ENCODE measurements at regions not wholly inside any gene's neighbourhood (a gene's known extent, or its start where the extent isn't known, plus 50 kb on each side); places are given as distances from the start of the nearest gene placed in this dataset.

DNA sequence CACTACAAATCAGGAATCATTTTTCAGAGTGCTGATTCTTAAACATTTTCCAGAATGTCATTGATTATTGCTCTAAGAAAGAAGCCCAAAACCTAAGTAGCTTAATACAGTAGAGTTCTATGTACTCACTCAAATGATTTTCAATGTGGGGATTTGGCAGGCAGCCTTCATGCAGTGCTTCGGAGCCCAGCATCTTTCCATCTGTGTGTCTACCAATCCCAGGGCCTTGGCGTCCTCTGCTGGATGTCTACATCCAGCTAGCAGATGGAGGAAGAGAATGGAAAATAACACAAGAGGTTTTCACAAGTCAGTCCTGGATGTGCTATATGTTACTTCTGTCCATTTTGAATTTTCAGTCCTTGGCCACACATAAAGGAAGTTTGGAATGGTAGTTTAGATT is 151.8 kb downstream of the RDH14 start:
- H3K27me3 ChIP-seq = no peaks in the 10 kb centered on the region
- WGBS, 2 donors = 92 to 98% methylated on average over 2 of the region's 2 CpGs
- intact Hi-C loops (cut with DNase I) = no loop called here
- no peaks in the 10 kb centered on the region for H3K4me1 ChIP-seq
- TF ChIP-seq, protein P1, sequence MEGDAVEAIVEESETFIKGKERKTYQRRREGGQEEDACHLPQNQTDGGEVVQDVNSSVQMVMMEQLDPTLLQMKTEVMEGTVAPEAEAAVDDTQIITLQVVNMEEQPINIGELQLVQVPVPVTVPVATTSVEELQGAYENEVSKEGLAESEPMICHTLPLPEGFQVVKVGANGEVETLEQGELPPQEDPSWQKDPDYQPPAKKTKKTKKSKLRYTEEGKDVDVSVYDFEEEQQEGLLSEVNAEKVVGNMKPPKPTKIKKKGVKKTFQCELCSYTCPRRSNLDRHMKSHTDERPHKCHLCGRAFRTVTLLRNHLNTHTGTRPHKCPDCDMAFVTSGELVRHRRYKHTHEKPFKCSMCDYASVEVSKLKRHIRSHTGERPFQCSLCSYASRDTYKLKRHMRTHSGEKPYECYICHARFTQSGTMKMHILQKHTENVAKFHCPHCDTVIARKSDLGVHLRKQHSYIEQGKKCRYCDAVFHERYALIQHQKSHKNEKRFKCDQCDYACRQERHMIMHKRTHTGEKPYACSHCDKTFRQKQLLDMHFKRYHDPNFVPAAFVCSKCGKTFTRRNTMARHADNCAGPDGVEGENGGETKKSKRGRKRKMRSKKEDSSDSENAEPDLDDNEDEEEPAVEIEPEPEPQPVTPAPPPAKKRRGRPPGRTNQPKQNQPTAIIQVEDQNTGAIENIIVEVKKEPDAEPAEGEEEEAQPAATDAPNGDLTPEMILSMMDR (IDR thresholded peaks at IDR 0.05) = no peak
- TF ChIP-seq POLR2A (IDR thresholded peaks at IDR 0.05) = no peak
- no peaks in the 10 kb centered on the region for H3K9me3 ChIP-seq
- no peak overlapping the region for H3K4me3 ChIP-seq (replicated peaks in 1 of 3)
- DNase-seq = no peak
- no peak overlapping the region for H3K27ac ChIP-seq
- no peaks in the 10 kb centered on the region for H3K36me3 ChIP-seq

DNA sequence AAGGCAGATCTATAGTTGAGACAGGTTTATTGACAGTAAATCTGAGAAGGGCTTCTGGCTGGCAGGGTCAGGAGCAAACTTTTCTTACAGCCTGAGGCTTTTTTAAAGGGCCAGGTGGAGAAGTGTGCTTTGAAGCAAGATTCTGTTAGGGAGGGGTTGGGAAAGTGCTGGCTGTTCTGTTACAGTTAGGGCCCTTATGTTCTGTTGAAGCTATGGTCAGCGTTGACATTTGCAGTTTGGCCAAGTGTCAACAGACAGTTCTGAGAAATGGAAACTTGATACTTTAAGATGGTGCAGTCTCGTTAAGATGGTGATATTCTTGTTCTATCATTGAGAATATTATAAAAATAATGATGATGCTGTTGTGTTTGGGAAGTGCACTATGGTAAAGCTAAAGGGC is 154.2 kb downstream of the RDH14 start:
- no peak for DNase-seq
- intact Hi-C loops (cut with DNase I) = no loop called here
- WGBS, 2 donors = 26 to 28% methylated on average over 2 of the region's 2 CpGs

DNA sequence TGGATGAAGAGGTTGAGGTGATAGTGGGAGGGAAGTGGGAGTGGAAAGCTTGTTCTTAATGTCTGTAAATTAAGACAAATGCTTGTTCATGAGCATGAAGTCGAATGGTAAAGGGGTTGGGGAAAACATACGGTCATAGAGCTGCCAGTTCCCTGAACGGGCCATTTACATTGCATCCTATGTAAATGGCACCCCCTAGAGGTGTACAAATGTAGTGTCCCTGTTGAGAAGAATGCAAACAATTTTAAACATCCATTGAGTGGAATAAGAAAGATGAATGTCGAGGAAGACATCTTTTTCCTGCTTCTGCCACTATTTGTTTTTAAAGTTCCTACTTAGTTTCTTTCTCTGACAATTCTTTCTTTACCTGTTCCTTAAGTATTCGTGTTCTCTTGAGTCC is 155.7 kb downstream of the RDH14 start:
- WGBS, 2 donors = 67 to 73% methylated on average over 5 of the region's 5 CpGs

More for the DNA sequence above, 154.2 kb downstream of the RDH14 start:
- H3K9me3 ChIP-seq = no peaks in the 10 kb centered on the region
- no peak overlapping the region for H3K4me3 ChIP-seq (replicated peaks in 1 of 3)
- H3K27me3 ChIP-seq = no peaks in the 10 kb centered on the region
- H3K36me3 ChIP-seq = no peaks in the 10 kb centered on the region
- no peak for TF ChIP-seq POLR2A (IDR thresholded peaks at IDR 0.05)
- TF ChIP-seq, protein P1 (IDR thresholded peaks at IDR 0.05) = no peak
- no peaks in the 10 kb centered on the region for H3K4me1 ChIP-seq
- no peak overlapping the region for H3K27ac ChIP-seq

DNA sequence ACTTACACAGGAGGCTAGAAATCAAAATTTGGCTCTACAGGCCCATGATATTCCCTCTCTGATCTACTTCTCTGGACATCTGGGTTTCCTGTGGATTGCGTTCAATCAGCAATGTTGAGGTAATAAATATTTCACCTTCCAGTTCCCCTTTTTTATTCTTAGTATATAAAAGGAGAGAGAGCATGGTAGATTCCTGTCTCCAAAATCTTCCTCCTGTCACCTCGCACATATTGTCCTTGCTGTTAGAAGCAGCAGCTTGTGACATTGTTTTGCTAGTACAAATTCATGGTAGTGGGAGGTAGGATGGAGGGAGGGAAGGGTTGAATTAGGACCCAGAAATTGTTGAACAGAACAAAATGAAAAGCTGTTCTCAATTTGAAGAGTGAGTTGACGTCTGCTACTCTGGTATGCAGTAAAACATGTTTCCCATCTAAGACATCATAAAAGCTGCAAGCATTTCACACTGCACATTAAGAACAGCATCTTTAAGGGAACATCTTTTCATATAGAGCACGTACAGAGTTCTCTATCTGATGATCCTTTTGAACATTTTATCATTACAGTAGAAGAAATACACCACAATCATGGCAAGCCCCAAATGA is 156.4 kb downstream of the RDH14 start:
- Histone ChIP-seq H3K4me3 (replicated peaks in 1 of 3) (no peak overlapping the region), H3K27ac (no peak overlapping the region), H3K4me1 (no peaks in the 10 kb centered on the region), H3K27me3 (no peaks in the 10 kb centered on the region), H3K9me3 (no peaks in the 10 kb centered on the region), H3K36me3 (no peaks in the 10 kb centered on the region)
- intact Hi-C loops (cut with DNase I) = no loop called here
- DNase-seq = no peak
- no peak for TF ChIP-seq POLR2A (IDR thresholded peaks at IDR 0.05)
- TF ChIP-seq, protein P1 (IDR thresholded peaks at IDR 0.05) = no peak
- 70 to 76% methylated on average over 4 of the region's 4 CpGs for WGBS, 2 donors

More for the DNA sequence above, 155.7 kb downstream of the RDH14 start:
- intact Hi-C loops (cut with DNase I) = no loop called here
- Histone ChIP-seq H3K4me1 (no peaks in the 10 kb centered on the region), H3K9me3 (no peaks in the 10 kb centered on the region), H3K4me3 (replicated peaks in 1 of 3) (no peak overlapping the region), H3K36me3 (no peaks in the 10 kb centered on the region), H3K27me3 (no peaks in the 10 kb centered on the region), H3K27ac (no peak overlapping the region)
- TF ChIP-seq, protein P1 (IDR thresholded peaks at IDR 0.05) = no peak
- TF ChIP-seq POLR2A (IDR thresholded peaks at IDR 0.05) = no peak
- DNase-seq = no peak

DNA sequence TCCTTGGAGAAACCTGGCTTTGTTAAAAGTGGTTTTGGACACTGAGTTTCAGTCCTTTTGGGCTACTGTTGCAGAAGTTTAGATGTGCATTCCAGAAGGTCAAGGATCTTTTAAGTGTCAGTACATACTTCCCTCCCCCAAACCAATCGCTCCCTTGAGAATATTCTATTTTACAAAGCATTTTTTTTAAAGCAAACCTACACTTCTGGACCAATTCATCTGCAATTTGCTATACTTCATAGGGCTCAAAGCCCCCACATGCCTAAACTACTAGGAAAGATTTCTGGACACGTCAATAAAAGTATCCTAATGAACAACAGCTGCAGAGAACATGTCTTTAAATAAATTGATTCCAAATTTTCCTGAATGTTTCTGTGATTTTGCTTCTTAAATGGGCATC is 157.6 kb downstream of the RDH14 start:
- 58 to 66% methylated on average over 2 of the region's 2 CpGs for WGBS, 2 donors
- Histone ChIP-seq H3K4me1 (no peaks in the 10 kb centered on the region), H3K4me3 (replicated peaks in 1 of 3) (no peak overlapping the region), H3K36me3 (no peaks in the 10 kb centered on the region), H3K9me3 (no peaks in the 10 kb centered on the region), H3K27me3 (no peaks in the 10 kb centered on the region), H3K27ac (no peak overlapping the region)
- TF ChIP-seq, protein P1 (IDR thresholded peaks at IDR 0.05) = no peak
- no peak for TF ChIP-seq POLR2A (IDR thresholded peaks at IDR 0.05)
- intact Hi-C loops (cut with DNase I) = no loop called here
- no peak for DNase-seq
